Mucosa of stomach (tissue), 1 donor: ENCODE measurements at regions not wholly inside any gene's neighbourhood (a gene's known extent, or its start where the extent isn't known, plus 50 kb on each side); places are given as distances from the start of the nearest gene placed in this dataset.

Source experiments
- H3K27me3 ChIP-seq: one replicate; pipeline ENCODE4 v1.7.0; 2013; ENCODE audit warnings: mild to moderate bottlenecking, low read length; ENCODE audit not compliant: control insufficient read depth, insufficient read depth
- H3K36me3 ChIP-seq: one replicate; pipeline ENCODE4 v1.7.0; 2013; ENCODE audit warnings: low read length; ENCODE audit not compliant: control insufficient read depth, insufficient read depth
- H3K4me1 ChIP-seq: one replicate; pipeline ENCODE4 v1.7.0; 2013; ENCODE audit warnings: mild to moderate bottlenecking, low read length; ENCODE audit not compliant: control insufficient read depth, insufficient read depth
- H3K4me3 ChIP-seq: one replicate; pipeline ENCODE4 v1.7.0; 2013; ENCODE audit warnings: low read length
- H3K9ac ChIP-seq: one replicate; pipeline ENCODE4 v1.7.0; 2013; ENCODE audit warnings: mild to moderate bottlenecking, low read length, moderate library complexity
- H3K9me3 ChIP-seq: one replicate; pipeline ENCODE4 v1.7.0; 2013; ENCODE audit warnings: mild to moderate bottlenecking, low read length, moderate library complexity; ENCODE audit not compliant: control insufficient read depth
- donor health status: Pancreatic carcinoma.

DNA sequence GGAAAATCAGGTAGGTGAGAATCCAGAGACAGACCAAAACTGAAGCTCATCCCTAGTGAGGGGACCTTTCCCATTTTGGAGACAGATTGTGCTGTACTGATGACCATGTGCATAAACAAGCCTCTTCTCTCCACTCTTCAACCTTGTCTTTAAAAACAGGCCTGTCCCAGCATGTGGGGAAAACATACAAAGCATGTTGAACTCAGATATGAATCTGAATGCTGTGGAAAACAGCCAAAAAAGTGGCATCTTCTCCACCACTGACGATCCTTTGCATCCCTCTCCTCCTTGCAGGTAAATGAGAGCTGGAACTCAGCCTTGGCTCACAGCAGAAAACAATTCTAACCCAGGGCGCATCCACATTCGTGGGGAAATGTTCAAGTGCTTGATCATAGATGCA, 123.7 kb upstream of the FOXQ1 start:
- Histone ChIP-seq H3K9ac (no peak overlapping the region), H3K27me3 (no peaks in the 10 kb centered on the region), H3K4me1 (no peaks in the 10 kb centered on the region), H3K36me3 (no peaks in the 10 kb centered on the region), H3K9me3 (no peaks in the 10 kb centered on the region), H3K4me3 (no peak overlapping the region)

DNA sequence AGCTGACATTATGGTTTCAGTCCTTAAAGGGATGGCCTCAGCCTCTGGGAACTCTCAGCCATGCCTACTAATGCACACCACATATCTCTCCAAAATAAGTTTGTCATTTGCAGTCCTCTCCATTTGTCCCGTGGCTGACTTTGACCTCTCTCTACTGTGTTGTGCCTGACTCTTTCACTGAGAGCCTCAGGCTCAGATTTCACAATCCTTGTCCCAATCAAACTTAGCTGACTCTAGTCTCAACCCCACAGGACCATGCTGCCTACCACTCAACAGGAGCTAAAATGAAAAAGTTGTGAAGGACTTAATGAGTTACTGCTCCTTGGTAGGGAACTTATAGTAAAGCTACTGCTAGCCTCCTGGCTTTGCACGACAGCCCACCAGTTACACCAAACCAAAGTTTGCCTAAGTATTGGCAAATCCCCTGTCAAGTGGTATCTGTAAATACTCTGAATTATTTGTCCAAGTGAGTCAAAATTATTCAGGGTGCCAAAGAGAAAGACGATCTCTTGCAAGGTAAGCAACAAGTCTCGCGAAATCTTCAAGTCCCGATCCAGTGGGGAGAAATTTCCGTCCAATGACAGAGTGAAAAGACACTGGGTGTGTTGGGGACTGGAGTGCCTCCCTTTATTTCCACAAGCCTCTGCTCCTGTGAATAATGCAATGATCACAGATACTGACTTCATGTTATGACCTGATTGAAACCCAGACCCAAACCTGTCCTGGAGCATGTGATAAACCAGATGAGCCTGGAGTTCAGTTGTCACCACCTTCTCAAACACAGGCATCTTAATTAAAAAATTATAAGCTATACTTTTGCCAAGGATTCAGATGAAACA, 124.4 kb upstream of the FOXQ1 start:
- H3K36me3 ChIP-seq: no peaks in the 10 kb centered on the region
- no peaks in the 10 kb centered on the region for H3K9me3 ChIP-seq
- no peak overlapping the region for H3K4me3 ChIP-seq
- no peaks in the 10 kb centered on the region for H3K27me3 ChIP-seq
- peaks cover 4% of the 10 kb centered on the region for H3K4me1 ChIP-seq
- no peak overlapping the region for H3K9ac ChIP-seq

DNA sequence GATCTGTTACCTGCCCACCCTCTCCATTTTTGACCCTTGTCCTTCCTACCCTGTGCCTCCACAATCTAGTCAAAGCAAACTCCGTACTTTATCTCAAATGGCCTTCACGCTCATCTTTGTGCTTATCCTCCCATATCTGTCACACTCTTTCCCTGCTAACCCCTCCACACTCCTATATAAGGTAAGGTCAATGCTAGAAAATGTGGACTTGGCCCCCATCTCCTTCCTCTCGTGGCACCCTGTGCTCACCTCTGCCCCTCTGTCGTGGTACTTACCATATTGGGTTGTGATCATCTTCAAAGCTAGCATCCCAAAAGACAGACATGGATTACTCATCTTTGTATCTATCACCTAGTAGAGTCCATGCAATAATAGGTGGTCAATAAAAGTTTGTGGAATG, 127.6 kb upstream of the FOXQ1 start:
- H3K36me3 ChIP-seq: no peaks in the 10 kb centered on the region
- no peaks in the 10 kb centered on the region for H3K27me3 ChIP-seq
- no peak overlapping the region for H3K4me3 ChIP-seq
- H3K4me1 ChIP-seq: peaks cover 8% of the 10 kb centered on the region
- no peaks in the 10 kb centered on the region for H3K9me3 ChIP-seq
- no peak overlapping the region for H3K9ac ChIP-seq

DNA sequence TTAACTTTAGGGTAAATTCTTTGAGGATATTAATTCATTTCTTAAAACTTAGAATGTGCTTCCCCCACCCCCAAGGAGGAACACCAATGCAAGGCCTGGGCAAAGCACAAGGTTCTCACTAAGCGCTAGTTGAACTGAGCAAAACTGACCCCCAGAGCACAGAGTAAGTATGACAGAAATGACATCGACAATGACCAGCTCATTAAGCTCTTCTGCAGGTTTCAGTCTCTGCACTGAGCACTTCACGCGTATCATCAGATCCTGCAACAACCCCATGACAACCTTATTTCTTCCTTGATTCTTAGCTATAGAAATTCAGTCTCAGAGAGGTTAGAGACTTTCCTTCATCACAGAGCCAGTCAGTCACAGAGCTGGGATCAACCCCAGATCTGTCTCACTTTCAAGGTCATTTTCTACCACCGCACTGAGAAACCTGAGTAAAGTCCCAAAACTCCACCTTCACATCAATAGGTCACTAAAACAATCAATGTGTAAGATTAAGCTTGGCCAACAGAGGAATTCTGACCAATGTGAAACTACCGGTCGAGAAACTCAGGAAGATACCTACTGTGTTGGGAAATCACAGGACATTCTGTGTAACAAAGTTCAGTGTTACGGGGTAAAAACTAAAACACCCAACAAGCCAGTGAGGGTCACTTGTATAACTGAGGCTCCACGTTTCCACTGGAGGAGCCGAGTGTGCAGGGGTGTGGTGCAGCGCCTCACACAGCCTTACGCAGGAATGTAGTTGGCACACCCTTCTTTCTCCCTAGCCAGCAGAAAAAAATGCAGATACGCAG, 129.0 kb upstream of the FOXQ1 start:
- Histone ChIP-seq H3K36me3 (no peaks in the 10 kb centered on the region), H3K9me3 (no peaks in the 10 kb centered on the region), H3K27me3 (no peaks in the 10 kb centered on the region), H3K4me1 (peaks cover 8% of the 10 kb centered on the region), H3K9ac (no peak overlapping the region), H3K4me3 (no peak overlapping the region)

DNA sequence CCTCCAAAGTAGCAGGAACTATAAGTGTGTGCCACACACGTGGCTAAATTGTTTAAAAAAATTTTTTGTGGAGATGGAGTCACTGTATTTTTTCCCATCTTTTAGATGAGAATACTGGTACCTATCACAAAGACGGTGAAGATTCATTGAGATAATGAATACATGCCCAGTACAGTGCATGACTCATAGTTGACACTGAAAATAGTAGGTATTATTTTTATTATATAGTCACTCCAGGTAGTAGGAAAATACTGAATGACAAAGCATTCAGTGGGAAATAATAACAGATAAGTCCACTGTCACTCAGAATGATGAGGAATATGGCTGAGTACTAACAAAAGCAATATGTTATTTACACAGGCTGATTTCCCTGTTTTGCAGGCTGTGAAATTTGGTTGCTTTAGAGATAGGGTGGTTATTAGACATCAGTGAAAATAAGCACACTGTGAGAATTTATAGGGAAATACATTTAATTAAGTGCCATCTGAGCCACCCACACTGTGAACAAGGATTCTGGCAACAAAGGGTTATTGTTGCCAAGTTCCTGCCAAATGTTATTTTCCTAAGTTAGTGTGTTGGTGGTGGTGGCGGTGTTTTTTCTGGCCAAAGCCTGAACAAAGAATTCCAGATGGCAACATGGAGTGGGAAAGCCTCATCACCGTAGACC, 129.8 kb upstream of the FOXQ1 start:
- no peak overlapping the region for H3K9ac ChIP-seq
- peaks cover 8% of the 10 kb centered on the region for H3K4me1 ChIP-seq
- no peaks in the 10 kb centered on the region for H3K9me3 ChIP-seq
- no peaks in the 10 kb centered on the region for H3K36me3 ChIP-seq
- H3K27me3 ChIP-seq: no peaks in the 10 kb centered on the region
- no peak overlapping the region for H3K4me3 ChIP-seq

DNA sequence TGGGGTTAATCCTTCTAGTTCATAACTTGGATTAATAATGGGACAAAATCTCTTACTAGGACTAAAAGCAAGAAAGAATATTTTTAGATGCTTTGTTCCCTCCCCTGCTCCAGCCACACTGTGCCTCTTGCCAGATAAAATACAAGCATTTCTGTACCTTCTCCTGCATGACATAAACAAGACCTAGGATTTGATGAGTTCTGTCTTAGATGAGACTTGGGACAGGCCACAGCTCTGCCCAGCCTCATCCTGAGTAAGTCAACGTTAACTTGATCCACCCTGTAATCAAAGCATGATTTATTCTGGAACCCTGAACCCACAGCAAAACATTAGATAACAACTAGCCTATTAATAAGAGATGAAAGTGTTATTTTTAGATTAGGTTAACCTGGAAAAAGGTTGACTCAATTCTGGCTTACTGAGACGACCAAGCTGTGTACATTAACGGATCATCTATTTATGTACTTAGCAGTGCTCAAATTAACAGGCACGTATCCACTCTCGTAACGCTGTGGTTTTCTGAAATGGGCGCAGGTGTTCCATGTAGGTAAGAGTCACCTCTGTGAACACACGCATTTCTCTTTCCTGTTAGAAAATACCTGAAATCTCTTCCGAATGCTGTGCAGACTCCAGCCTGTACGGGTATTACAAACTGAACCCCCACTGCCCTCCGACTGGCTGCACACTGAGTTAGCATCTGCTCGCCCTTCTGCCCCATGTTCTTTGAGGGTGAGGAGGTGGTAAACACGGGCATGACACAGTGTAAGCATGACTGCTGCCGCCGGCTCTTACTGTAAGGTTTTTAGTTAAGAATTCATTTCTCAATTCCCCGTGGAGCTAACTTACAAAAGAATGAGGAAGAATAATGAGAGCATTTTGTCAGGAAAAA, 132.1 kb upstream of the FOXQ1 start:
- Histone ChIP-seq H3K36me3 (no peaks in the 10 kb centered on the region), H3K27me3 (no peaks in the 10 kb centered on the region), H3K4me1 (peaks cover 8% of the 10 kb centered on the region), H3K4me3 (no peak overlapping the region), H3K9ac (no peak overlapping the region), H3K9me3 (no peaks in the 10 kb centered on the region)

DNA sequence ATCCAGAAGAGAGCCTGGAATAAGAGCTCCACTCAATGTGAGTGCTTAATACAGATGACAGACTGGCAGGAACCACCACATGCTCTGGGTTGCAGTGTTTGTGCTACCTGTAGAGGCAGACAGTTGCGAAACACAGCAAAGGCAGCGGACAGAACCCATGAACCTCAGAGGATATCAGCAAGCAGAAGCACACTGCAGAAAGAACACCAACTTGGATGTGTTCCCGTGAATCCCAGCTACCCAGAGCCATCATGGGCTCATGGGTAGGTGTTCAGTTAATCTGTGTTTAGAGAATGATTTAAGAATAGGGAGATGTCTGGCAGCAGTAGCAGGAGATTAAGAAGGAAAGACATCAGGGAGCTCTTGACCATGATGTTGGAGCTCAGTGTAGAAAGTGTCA, 133.3 kb upstream of the FOXQ1 start:
- Histone ChIP-seq H3K9ac (no peak overlapping the region), H3K27me3 (no peaks in the 10 kb centered on the region), H3K9me3 (no peaks in the 10 kb centered on the region), H3K4me3 (no peak overlapping the region), H3K36me3 (no peaks in the 10 kb centered on the region), H3K4me1 (peaks cover 8% of the 10 kb centered on the region)

DNA sequence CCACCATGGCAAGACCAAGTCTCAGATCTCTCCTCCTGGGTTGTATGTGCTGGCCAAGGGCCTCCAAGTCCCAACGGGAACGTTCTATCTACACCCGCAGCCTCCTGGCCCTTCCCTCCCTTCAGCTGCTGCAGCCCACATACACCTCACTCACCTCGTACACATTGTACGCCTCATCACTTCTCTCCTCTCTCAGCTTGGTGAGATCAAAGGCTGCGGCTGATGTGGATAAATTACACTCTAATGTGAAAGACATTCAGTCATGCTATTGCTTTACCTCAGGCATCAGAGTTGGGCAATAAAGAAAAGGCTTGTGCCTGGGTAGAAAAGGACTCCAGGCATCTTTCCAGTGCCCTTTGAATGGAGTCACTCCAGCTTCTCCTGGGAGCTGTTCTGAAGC, 135.3 kb upstream of the FOXQ1 start:
- H3K9ac ChIP-seq: no peak overlapping the region
- no peak overlapping the region for H3K4me3 ChIP-seq
- H3K27me3 ChIP-seq: no peaks in the 10 kb centered on the region
- no peaks in the 10 kb centered on the region for H3K4me1 ChIP-seq
- no peaks in the 10 kb centered on the region for H3K36me3 ChIP-seq
- H3K9me3 ChIP-seq: no peaks in the 10 kb centered on the region

DNA sequence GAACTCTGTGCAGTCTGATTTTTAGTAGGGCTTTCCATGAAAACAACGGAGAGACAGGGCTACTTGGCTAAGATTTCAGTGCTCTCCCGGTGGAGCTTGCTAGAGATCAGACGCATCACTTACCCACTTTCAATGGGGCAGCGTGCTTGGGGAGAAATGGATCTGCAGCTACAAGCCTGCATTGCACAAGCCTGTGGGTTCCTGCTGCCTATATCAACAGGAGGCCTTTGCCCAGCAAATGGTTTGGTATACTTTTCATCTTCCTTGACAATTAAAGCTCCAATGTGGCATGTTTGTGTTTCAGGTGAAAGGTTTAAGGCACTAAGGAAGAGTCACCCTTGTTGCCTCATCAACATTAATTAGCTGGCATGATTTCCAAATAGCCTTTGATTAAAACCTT, 136.0 kb upstream of the FOXQ1 start:
- Histone ChIP-seq H3K4me1 (no peaks in the 10 kb centered on the region), H3K36me3 (no peaks in the 10 kb centered on the region), H3K9ac (no peak overlapping the region), H3K4me3 (no peak overlapping the region), H3K27me3 (no peaks in the 10 kb centered on the region), H3K9me3 (no peaks in the 10 kb centered on the region)

DNA sequence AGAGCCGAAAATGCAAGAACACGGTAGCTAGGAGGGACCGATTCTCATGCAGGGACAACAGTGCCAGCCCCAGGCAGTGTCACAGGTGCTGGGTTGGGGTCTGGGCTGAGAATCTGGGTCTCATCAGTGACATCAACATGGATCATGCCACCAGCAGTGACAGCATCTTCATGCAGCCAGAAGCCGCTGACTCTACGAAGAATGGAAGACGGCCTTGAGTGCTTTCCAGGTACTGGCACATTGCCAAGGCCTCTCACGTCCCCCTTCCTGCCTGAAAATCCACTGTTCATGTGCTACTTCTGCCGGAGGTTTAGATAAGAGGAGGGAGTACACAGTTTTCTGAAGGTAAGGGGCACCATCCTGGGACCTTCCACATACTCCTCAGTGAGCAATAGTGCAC, 141.1 kb upstream of the FOXQ1 start:
- H3K9ac ChIP-seq: no peak overlapping the region
- peaks cover 4% of the 10 kb centered on the region for H3K27me3 ChIP-seq
- H3K9me3 ChIP-seq: no peaks in the 10 kb centered on the region
- no peak overlapping the region for H3K4me3 ChIP-seq
- no peaks in the 10 kb centered on the region for H3K36me3 ChIP-seq
- H3K4me1 ChIP-seq: peaks cover 3% of the 10 kb centered on the region

DNA sequence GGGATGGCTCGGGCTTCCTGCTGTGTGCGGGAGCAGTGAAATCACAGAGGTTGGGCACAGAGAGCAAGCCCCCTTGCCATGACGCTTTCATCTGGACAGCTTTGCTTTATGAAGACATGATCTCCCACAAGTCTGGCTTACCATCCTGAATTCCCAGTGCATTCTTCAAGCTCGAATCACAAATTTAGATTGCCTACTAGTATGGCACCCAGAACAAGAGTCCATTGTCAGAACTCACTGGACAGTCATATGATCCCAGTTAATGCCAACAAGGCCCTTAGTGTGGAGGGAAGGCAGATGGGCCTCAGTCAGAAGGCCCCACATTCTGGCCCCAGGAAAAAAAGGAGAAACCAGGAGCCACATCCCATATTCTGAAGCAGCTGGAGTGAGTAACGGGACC, 147.3 kb upstream of the FOXQ1 start:
- H3K4me3 ChIP-seq: no peak overlapping the region
- peaks cover 19% of the 10 kb centered on the region for H3K4me1 ChIP-seq
- H3K9me3 ChIP-seq: no peaks in the 10 kb centered on the region
- H3K9ac ChIP-seq: no peak overlapping the region
- no peaks in the 10 kb centered on the region for H3K36me3 ChIP-seq
- H3K27me3 ChIP-seq: peaks cover 2% of the 10 kb centered on the region
